Hematopoietic multipotent progenitor cell treated with erythropoietin and hydrocortisone succinate and interleukin-3 and kit ligand, for 15 days (in vitro differentiated cells): ENCODE measurements at regions not wholly inside any gene's neighbourhood (a gene's known extent, or its start where the extent isn't known, plus 50 kb on each side); places are given as distances from the start of the nearest gene placed in this dataset.
A peak's percentile ranks its signal among the peaks of the same experiment; 100 is the strongest.

ENCODE experiments used
- DNase-seq: peaks from one replicate; pipeline ENCODE4 v3.0.0-alpha.2; 2015; ENCODE audit warnings: low spot score

- DNase-seq = no peak
Observed at GRCh38 chr16:79369796-79370195, 230.7 kb downstream of the MAF start.

DNA sequence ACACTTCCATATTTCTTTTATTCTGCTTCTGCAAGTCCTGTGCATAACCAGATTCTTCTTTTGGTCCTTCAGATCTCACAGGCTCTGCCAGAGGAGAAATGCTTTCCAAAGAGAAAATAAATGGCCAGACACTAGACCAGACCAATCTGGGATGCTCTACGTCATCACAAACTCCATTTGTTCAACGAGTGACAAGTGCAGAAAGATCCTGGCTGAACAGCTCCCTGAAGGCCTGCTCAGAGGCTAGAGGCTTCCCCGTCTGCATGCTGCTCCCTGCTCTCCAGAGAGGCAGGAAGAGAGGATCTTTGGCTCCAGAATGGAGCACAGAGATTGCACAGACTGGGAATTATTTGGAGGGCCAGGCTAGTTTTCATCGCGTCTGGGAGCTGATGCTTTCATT is 232.7 kb downstream of the MAF start:
- DNase-seq = no peak

DNA sequence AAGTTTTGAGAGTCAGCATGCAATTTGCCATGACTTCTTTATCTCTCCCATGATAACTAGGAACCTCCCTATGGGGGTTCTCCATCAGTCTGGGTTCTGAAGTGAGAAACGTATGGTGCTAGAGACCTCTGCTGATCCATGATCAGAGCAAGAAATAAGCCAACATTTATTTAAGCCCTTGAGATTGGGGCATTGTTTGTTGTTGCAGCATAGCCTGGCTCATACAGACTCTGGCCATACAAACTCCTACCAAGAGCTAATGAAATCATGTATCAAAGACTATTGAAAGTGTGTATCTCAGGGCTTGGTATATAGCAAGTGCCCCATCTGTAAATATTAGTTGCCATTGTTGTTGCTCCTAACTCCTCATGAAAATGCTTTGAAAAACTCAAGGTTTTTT is 233.9 kb downstream of the MAF start:
- no peak for DNase-seq

GRCh38 chr16:79365702-79366101 is 234.8 kb downstream of the MAF start:
- DNase-seq = no peak

DNA sequence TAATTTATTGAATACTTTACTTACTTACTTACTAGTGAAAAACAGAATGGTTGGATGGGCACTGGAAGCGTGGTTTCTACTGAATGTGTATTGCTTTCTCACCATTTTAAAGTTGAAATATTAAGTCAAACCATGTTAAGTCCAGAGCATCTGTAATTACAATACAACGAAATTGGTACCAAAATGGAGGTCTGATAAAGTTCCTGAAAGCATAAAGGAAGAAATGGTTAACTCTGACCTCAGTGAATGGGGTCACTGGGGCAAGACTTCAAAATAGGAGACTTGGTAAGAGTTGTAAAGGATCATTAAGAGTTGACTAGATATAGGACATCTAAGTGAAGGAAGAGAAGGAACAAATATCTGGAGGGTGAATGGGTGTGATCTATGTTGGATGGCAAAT is 237.1 kb downstream of the MAF start:
- no peak for DNase-seq

- no peak for DNase-seq
Observed at GRCh38 chr16:79363035-79363434, 237.5 kb downstream of the MAF start.

DNA sequence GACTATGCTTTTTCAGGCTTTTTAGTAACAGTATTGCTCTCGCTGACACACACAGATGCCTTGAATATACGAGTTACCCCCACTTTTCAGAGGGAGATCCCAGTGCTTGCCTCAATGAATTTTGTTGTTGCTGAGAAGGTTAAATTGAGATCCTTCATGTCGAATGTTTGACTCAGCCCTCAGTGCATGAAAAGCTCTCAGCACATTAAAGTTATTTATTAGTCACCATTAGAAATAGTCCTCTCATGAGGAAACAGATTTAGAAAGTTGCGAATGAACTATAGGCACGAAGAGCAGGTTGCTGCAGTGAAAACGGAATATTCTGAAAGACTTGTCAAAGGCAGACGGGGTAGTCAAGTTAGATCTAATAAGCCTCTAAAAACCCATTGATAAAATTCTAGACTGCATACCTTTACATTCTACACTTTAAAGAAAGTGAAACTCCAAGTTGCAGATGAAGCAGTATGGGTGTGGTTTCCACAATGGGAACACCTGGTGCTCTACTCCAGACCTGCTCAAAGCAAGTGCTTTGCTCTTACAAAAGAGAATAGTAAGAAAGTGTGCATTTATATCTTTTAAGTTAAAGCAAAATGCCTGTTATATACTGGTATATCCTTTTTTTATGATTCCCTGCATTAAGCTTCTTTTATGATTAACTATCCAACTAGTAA is 238.1 kb downstream of the MAF start:
- DNase-seq = no peak

GRCh38 chr16:79361132-79361751 is 239.3 kb downstream of the MAF start:
- DNase-seq = no peak

DNA sequence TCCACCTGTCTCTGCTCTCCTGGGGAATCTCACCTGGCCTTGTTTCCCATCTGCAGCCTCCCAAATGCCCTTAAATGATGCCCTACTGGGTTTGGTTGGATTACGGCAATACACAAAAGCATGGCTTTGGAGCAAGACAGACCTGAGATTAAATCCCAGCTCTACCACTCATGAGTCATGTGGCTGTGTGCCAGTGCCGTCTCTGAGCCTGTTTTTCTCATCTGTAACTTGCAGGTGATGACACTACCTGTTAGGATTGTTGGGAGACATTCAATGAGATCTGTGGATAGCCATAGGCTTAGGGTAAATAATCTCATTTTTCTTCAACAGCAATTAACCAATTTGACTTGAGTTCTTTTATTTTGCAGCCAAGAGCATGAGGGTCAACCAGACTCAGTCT is 240.3 kb downstream of the MAF start:
- DNase-seq = no peak

DNA sequence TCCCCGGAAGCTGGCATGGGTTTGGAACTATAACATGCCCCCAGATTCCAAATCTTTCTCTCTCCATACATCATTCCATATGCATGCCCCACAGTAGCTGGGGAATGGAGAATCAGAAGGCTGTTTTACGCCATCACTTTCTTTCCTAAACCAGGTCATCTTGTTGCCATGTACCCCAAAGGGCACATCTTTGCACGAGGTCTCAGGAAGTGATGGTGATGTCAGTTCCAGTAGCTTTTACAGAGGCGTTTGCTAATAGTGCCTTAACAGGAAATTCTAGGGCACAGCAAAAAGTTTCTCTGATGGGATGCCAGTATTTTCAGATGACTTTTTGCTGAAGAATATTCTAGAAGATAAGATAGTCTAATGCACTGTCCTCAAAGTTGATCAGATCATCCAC is 241.5 kb downstream of the MAF start:
- DNase-seq = no peak

- no peak for DNase-seq
Observed at GRCh38 chr16:79358188-79358587, 242.3 kb downstream of the MAF start.

- DNase-seq = no peak
Observed at GRCh38 chr16:79355600-79356358, 244.8 kb downstream of the MAF start.

DNA sequence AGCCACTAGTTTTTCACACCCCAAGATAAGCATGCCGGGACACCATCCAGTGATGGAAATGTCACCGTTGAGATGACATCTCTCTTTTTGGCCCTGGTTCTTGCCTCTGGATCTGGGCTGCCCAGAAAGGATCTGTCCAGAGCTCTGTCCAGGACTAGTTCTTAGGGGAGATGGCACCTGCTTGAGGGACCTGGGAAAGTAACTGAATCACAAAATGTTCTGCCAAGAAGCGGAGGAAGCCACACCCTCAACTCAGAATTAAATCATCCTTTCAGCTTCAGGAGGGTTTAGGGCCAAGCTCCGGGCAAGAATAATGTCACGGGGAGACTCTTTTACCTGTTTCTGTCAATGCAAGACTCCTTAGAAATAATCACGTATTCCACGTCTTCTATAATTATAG is 248.6 kb downstream of the MAF start:
- no peak for DNase-seq

GRCh38 chr16:79349803-79350202 is 250.7 kb downstream of the MAF start:
- DNase-seq = no peak

GRCh38 chr16:79348521-79349306 is 251.8 kb downstream of the MAF start:
- no peak for DNase-seq

GRCh38 chr16:79347277-79347676 is 253.3 kb downstream of the MAF start:
- DNase-seq = no peak

DNA sequence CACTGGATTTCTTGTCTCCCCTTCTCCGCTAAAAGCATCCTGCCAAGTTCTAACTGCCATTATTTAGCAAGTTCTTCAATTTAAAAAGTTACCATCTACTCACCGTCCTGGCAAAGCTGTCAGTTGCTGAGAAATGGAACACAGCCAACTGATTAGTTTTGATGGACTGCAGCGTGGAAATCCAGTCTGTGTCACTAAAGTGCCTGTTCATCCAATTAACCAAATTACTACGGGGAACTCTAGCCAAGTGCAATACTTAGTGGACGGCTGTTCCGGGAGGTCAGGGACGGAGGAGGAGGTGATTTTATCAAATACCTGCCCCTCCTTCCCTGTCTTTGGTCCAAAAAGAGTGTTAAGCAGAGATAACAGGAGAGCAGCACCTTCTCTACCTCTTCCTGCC is 260.7 kb downstream of the MAF start:
- no peak for DNase-seq

- DNase-seq = no peak
Observed at GRCh38 chr16:79337906-79338305, 262.6 kb downstream of the MAF start.

DNA sequence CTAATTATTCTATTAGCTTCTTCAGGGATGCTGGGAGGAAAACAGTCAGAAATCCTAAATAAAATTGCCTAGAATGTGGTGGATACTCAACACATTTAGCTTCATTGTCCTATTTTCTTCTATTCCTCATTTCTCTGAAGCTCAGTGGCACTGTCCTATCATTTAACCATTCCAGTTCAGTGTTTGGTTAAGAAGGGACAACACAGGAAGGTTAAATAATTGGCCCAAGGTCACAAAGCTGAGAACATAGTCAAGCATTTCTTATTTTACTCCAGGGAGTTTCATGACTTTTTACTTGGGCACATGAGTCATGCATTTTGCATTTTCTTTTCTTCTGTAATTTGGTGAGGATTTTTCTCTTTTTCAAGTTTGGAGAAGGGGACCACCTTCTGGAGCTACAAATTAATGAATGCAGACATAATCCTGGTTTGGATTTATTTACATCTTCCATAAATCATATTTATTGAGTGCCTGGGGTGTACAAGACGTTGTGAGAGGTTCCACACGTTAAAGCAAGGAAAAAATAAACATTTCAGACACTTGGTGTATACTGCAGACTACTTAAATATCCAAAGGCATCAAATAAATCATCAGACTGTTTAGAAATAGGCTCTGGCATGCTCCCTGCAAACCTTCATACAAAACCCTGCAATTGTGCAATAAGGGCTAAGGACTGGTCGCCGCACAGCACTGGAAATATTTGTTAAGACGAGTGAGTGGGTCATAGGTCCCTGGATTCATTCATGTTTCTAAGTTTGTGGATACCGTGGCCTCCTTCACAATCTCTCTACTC is 263.9 kb downstream of the MAF start:
- DNase-seq = no peak

DNA sequence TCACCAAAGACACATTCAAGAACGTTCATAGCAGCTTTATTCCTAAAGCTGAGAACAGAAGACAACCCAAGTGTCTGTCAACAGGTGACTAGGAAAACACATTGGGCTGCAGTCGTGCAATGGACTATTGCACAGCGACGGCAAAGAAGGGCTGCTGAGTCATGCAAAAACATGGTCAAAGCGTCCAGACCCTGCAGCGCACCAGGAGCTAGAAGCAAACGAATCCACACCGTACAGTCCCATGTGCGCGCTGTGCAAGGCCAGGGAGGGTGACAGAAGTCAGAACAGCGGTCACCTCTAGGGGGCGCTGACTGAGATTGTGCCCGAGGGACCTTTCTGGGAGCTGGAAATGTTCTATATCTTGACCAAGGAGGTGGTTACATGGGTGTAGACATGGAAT is 266.4 kb downstream of the MAF start:
- DNase-seq = peak; percentile 2

DNA sequence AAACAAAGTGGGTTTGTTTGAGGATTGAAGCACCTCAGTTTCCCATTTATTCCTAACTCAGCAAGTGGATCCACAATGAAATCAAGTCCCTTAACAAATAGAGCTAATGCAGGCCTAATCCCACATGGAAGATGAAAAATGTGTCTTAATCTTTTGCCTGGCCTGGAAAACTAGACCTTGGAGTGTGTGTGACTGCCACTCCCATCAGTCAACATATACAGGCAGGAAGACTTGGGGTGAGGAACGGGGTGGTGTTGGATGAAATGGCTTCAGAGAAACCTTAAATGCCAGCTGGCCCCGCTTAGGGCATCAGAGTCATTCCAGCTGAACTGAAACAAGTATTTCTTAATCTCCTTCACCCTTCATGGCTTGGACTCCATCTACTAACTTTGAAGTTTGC is 269.5 kb downstream of the MAF start:
- no peak for DNase-seq

- no peak for DNase-seq
Observed at GRCh38 chr16:79329967-79330366, 270.6 kb downstream of the MAF start.
